GM12878 (cell line): ENCODE measurements at regions not wholly inside any gene's neighbourhood (a gene's known extent, or its start where the extent isn't known, plus 50 kb on each side); places are given as distances from the start of the nearest gene placed in this dataset.
"Not testable (repeated sequence)": the region's sequence is repeated elsewhere in the genome, so short reads cannot be mapped to it uniquely, and the experiment has no call there.

Experiments
- ATAC-seq: fragments of 200-7000 bp; cut with Tn5 transposase; 3 replicates; pipeline ENCODE4 v1.9.1; 2020; ENCODE audit warnings: mild to moderate bottlenecking, moderate library complexity
- BruUV-seq: library from RNA; stranded (reverse); fragments of 400-500 nt; replicated peaks from 2 replicates; lab custom pipeline; 2021; lab: Mats Ljungman, UMichigan
- CTCF ChIA-PET: fragments of 300-600 bp; sonication (Branson Sonifier 250); formaldehyde crosslinking; extraction: SDS; loops from one replicate; lab custom pipeline; 2021; ENCODE audit warnings: inconsistent platforms; lab: Yijun Ruan, JAX
- POLR2A ChIA-PET: fragments of 350-600 bp; formaldehyde crosslinking; extraction: SDS; loops from one replicate; lab custom pipeline; 2021; ENCODE audit warnings: inconsistent platforms; lab: Charles Lee
- RAD21 ChIA-PET: fragments of 300-600 bp; sonication (Branson Sonifier 250); formaldehyde crosslinking; loops from one replicate; lab custom pipeline; 2023; ENCODE audit warnings: antibody characterized with exemption; ENCODE audit not compliant: unreplicated experiment; lab: Charles Lee
- SMC1A ChIA-PET: fragments of 300-600 bp; sonication (Branson Sonifier 250); formaldehyde crosslinking; loops from one replicate; lab custom pipeline; 2023; ENCODE audit not compliant: unreplicated experiment, uncharacterized antibody; lab: Charles Lee
- DNase-seq: peaks from one replicate; pipeline ENCODE4 v3.0.0-alpha.2; 2011; ENCODE audit warnings: low read depth, low spot score
- FAIRE-seq: peaks from 3 replicates; lab custom pipeline; 2011; peaks lifted over from hg19 to GRCh38; lab: Jason Lieb, UNC
- H2AFZ ChIP-seq: 2 replicates; pipeline ENCODE4 v1.6.0; 2011; ENCODE audit warnings: low read depth, low read length, control low read depth; ENCODE audit not compliant: control insufficient read depth
- H3K27ac ChIP-seq: 2 replicates; pipeline ENCODE4 v1.5.1; 2011; ENCODE audit warnings: control low read depth; ENCODE audit not compliant: control insufficient read depth, insufficient read depth
- H3K27me3 ChIP-seq, 2 experiments: replicated peaks in 1 of 2; 2 replicates each; pipeline versions ENCODE4 v1.6.0 to v1.6.1; 2011; ENCODE audit warnings: low read length in 1 of 2; ENCODE audit not compliant: control insufficient read depth in 2 of 2, insufficient read depth in 2 of 2
- H3K36me3 ChIP-seq, 2 experiments: 2 replicates each; pipeline ENCODE4 v1.5.1; 2011; ENCODE audit warnings: low read length in 1 of 2; ENCODE audit not compliant: control insufficient read depth in 2 of 2, insufficient read depth in 2 of 2
- H3K4me1 ChIP-seq: 2 replicates; pipeline ENCODE4 v1.6.1; 2011; ENCODE audit warnings: mild to moderate bottlenecking, low read length, moderate library complexity, mixed read lengths; ENCODE audit not compliant: control insufficient read depth, insufficient read depth
- H3K4me2 ChIP-seq: 2 replicates; pipeline ENCODE4 v1.6.0; 2011; ENCODE audit warnings: control low read depth; ENCODE audit not compliant: control insufficient read depth, insufficient read depth
- H3K4me3 ChIP-seq: fragments of 200-600 bp; sonication (generic); 2 replicates; pipeline ENCODE4 v1.5.1; 2016
- H3K79me2 ChIP-seq: 2 replicates; pipeline ENCODE4 v1.6.0; 2011; ENCODE audit warnings: low read length; ENCODE audit not compliant: control insufficient read depth, insufficient read depth
- H3K9ac ChIP-seq: 2 replicates; pipeline ENCODE4 v1.8.0; 2011; ENCODE audit warnings: low read length, control low read depth, mixed read lengths; ENCODE audit not compliant: control insufficient read depth, insufficient read depth
- H3K9me3 ChIP-seq: replicated peaks from 3 replicates; pipeline ENCODE4 v1.5.1; 2011; ENCODE audit warnings: mild to moderate bottlenecking, low read length; ENCODE audit not compliant: control insufficient read depth, insufficient read depth
- H4K20me1 ChIP-seq: 2 replicates; pipeline ENCODE4 v1.6.0; 2011; ENCODE audit not compliant: control insufficient read depth, insufficient read depth
- BHLHE40 ChIP-seq, 2 experiments: fragments of 450-650 bp in 1 of 2; IDR thresholded peaks; 2 replicates each; pipeline ENCODE4 v1.6.1; 2011 to 2017; ENCODE audit warnings: low read depth in 2 of 2, borderline replicate concordance in 1 of 2, improper control_type of control experiment in 1 of 2, low read length in 1 of 2, mild to moderate bottlenecking in 1 of 2
- CBX5 ChIP-seq: sonication (generic); IDR thresholded peaks from 2 replicates; pipeline ENCODE4 v1.6.1; 2016; ENCODE audit warnings: low read depth, moderate library complexity, mild to moderate bottlenecking, inconsistent platforms
- EP300 ChIP-seq, 2 experiments: fragments of 150-350 bp in 1 of 2; IDR thresholded peaks; 2 replicates each; pipeline ENCODE4 v1.6.1; 2011 to 2012; ENCODE audit warnings: low read depth in 2 of 2, low read length in 2 of 2, borderline replicate concordance in 1 of 2, improper control_type of control experiment in 1 of 2, inconsistent platforms in 1 of 2; ENCODE audit not compliant: control insufficient read depth in 1 of 2
- TCF12 ChIP-seq: IDR thresholded peaks from 2 replicates; pipeline ENCODE4 v1.6.1; 2011; ENCODE audit warnings: low read depth, mild to moderate bottlenecking, low read length
- WGBS: methylation state at CpG from one replicate; pipeline ENCODE4 v1.1.6; 2016; ENCODE audit warnings: low lambda C conversion rate; ENCODE audit not compliant: insufficient replicate concordance, insufficient coverage; ENCODE audit errors: missing lambda C conversion rate; 5-methylcytosine and 5-hydroxymethylcytosine counted together
- in situ Hi-C: fragments of 300-500 bp; cut with MboI; formaldehyde crosslinking; loops from 9 replicates; pipeline ENCODE4 v1.14.3; 2018; ENCODE audit warnings: mixed read lengths
- intact Hi-C: fragments of 100-400 bp; cut with micrococcal nuclease; formaldehyde crosslinking; loops from one replicate; pipeline ENCODE4 v1.14.2; 2022; ENCODE audit not compliant: unreplicated experiment
- TF ChIP-seq, protein P1 (sequence below): fragments of 450-650 bp; IDR thresholded peaks from 2 replicates; pipeline ENCODE4 v1.6.1; 2014; ENCODE audit warnings: mild to moderate bottlenecking
- TF ChIP-seq, protein P2 (sequence below): fragments of 450-650 bp; IDR thresholded peaks from 2 replicates; pipeline ENCODE4 v1.6.1; 2016; ENCODE audit warnings: mild to moderate bottlenecking, moderate library complexity, borderline replicate concordance

DNA sequence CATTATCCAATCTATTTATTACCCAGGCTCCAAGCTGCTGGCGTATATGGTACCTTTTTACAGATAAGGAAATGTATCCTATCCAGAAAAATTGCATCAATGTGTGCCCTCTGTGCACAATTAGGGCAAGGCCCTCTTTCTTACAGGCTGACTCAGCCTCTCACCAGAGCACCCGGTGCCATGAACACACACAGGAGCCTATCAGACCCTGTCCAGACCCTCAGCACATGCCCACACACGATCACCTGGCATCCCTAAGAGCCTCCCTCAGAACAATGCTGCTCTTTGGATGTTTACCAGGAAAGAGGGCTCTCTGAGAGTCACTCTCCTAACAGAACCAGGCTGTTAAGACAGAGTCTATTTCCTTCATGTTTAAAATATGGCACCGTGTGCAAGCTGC, 460.0 kb upstream of the TBL1XR1 start (continued):
- no peak for TF ChIP-seq BHLHE40 (IDR thresholded peaks at IDR 0.05; ENCODE audit: borderline replicate concordance in 1 of 2, low read depth in 2 of 2, low read length in 1 of 2)
- TF ChIP-seq, protein P1, sequence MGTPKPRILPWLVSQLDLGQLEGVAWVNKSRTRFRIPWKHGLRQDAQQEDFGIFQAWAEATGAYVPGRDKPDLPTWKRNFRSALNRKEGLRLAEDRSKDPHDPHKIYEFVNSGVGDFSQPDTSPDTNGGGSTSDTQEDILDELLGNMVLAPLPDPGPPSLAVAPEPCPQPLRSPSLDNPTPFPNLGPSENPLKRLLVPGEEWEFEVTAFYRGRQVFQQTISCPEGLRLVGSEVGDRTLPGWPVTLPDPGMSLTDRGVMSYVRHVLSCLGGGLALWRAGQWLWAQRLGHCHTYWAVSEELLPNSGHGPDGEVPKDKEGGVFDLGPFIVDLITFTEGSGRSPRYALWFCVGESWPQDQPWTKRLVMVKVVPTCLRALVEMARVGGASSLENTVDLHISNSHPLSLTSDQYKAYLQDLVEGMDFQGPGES, result no peak

DNA sequence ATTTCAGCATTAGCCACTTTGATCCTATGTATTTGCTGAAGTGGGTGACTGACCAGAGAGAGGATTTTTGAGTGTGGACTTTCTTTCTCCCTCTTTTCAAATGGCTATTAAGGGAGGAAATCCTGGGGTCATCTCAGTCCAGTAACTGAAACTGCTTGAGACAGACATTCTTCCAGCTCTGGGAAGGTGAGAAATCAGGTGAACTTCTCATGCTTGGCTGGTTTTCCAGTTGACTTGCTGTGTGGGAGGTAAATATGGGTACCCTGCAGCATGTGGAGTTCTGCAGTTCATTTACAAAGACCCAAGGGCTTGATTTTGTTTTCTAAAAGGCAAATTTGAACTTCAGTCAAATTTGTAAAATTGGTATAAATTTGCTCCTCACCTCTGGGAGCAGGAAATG, 461.1 kb upstream of the TBL1XR1 start:
- no peak overlapping the region for H2AFZ ChIP-seq
- no peak for FAIRE-seq
- no peak for TF ChIP-seq TCF12
- TF ChIP-seq EP300 (IDR thresholded peaks at IDR 0.05; ENCODE audit: borderline replicate concordance in 1 of 2, control insufficient read depth in 1 of 2, low read depth in 2 of 2, low read length in 2 of 2), result no peak
- TF ChIP-seq, protein P2, sequence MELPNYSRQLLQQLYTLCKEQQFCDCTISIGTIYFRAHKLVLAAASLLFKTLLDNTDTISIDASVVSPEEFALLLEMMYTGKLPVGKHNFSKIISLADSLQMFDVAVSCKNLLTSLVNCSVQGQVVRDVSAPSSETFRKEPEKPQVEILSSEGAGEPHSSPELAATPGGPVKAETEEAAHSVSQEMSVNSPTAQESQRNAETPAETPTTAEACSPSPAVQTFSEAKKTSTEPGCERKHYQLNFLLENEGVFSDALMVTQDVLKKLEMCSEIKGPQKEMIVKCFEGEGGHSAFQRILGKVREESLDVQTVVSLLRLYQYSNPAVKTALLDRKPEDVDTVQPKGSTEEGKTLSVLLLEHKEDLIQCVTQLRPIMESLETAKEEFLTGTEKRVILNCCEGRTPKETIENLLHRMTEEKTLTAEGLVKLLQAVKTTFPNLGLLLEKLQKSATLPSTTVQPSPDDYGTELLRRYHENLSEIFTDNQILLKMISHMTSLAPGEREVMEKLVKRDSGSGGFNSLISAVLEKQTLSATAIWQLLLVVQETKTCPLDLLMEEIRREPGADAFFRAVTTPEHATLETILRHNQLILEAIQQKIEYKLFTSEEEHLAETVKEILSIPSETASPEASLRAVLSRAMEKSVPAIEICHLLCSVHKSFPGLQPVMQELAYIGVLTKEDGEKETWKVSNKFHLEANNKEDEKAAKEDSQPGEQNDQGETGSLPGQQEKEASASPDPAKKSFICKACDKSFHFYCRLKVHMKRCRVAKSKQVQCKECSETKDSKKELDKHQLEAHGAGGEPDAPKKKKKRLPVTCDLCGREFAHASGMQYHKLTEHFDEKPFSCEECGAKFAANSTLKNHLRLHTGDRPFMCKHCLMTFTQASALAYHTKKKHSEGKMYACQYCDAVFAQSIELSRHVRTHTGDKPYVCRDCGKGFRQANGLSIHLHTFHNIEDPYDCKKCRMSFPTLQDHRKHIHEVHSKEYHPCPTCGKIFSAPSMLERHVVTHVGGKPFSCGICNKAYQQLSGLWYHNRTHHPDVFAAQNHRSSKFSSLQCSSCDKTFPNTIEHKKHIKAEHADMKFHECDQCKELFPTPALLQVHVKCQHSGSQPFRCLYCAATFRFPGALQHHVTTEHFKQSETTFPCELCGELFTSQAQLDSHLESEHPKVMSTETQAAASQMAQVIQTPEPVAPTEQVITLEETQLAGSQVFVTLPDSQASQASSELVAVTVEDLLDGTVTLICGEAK, result no peak
- TF ChIP-seq CBX5, result no peak
- H4K20me1 ChIP-seq, result no peaks in the 10 kb centered on the region
- no TSS peak for BruUV-seq
- in situ Hi-C loops (no loop called here), intact Hi-C loops (no loop called here)
- no peak overlapping the region for H3K9ac ChIP-seq
- no peak for ATAC-seq
- ChIA-PET SMC1A (no interaction called here), CTCF (no interaction called here), RAD21 (no interaction called here), POLR2A (no interaction called here)
- no peaks in the 10 kb centered on the region for H3K36me3 ChIP-seq
- no peaks in the 10 kb centered on the region for H3K4me1 ChIP-seq
- no peaks in the 10 kb centered on the region for H3K9me3 ChIP-seq
- no peak for DNase-seq
- no peak overlapping the region for H3K4me2 ChIP-seq
- H3K27ac ChIP-seq, result no peak overlapping the region
- no peaks in the 10 kb centered on the region for H3K27me3 ChIP-seq
- H3K79me2 ChIP-seq, result no peaks in the 10 kb centered on the region
- no peak overlapping the region for H3K4me3 ChIP-seq

DNA sequence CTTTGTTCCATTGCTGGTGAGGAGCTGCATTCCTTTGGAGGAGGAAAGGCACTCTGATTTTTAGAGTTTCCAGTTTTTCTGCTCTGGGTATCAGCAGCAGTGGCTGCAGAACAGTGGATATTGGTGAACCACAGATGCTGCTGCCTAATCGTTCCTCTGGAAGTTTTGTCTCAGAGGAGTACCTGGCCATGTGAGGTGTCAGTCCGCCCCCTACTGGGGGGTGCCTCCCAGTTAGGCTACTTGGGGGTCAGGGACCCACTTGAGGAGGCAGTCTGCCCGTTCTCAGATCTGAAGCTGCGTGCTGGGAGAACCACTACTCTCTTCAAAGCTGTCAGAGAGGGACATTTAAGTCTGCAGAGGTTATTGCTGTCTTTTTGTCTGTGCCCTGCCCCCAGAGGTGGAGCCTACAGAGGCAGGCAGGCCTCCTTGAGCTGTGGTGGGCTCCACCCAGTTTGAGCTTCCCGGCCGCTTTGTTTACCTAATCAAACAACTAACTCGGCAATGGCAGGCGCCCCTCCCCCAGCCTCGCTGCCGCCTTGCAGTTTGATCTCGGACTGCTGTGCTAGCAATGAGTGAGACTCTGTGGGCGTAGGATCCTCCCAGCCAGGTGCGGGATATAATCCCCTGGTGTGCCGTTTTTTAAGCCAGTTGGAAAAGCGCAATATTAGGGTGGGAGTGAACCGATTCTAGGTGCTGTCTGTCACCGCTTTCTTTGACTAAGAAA, 467.3 kb upstream of the TBL1XR1 start:
- H3K4me3 ChIP-seq, intact Hi-C loops, BruUV-seq, H4K20me1 ChIP-seq, H3K4me1 ChIP-seq, H3K4me2 ChIP-seq, DNase-seq, CTCF ChIA-PET, H3K9me3 ChIP-seq, POLR2A ChIA-PET, in situ Hi-C loops, H3K27ac ChIP-seq, ATAC-seq, H3K36me3 ChIP-seq, H2AFZ ChIP-seq, H3K27me3 ChIP-seq, H3K79me2 ChIP-seq, FAIRE-seq, H3K9ac ChIP-seq: not testable (repeated sequence)
- ChIA-PET SMC1A (interaction anchor here (1.0 to 1.4 kb wide), 2 partner anchors 34 to 614 kb away, joined by 3 read pairs; no protein-coding TSS in a partner anchor), RAD21 (interaction anchor here (1.1 kb wide), 1 partner anchor 614 kb away, joined by 3 read pairs; no protein-coding TSS in a partner anchor)
- 42% methylated on average over 2 of the region's 17 CpGs for WGBS
